H1 (cell line): ENCODE measurements at regions not wholly inside any gene's neighbourhood (a gene's known extent, or its start where the extent isn't known, plus 50 kb on each side); places are given as distances from the start of the nearest gene placed in this dataset.

Experiments
- ASH2L ChIP-seq: fragments of 200-600, 300-600 bp; sonication (generic); IDR thresholded peaks from one replicate; pipeline ENCODE4 v1.7.1; 2017; ENCODE audit warnings: low read length
- BRCA1 ChIP-seq: IDR thresholded peaks from 2 replicates; pipeline ENCODE4 v1.6.1; 2012; ENCODE audit warnings: low read depth, low read length, improper control_type of control experiment
- EZH2 ChIP-seq: fragments of 200-600 bp; sonication (generic); IDR thresholded peaks from 2 replicates; pipeline ENCODE4 v1.7.1; 2012; ENCODE audit warnings: low read depth, mild to moderate bottlenecking, moderate library complexity, low read length, inconsistent platforms; ENCODE audit not compliant: severe bottlenecking
- GABPA ChIP-seq: IDR thresholded peaks from 2 replicates; pipeline ENCODE4 v1.6.1; 2011; ENCODE audit warnings: mild to moderate bottlenecking, low read length, moderate library complexity, borderline replicate concordance; ENCODE audit not compliant: insufficient read depth
- HDAC2 ChIP-seq, 2 experiments: fragments of 300-600 bp in 1 of 2; sonication (generic) in 1 of 2; IDR thresholded peaks; 2 replicates each; pipeline ENCODE4 v1.6.1; 2011 to 2012; ENCODE audit warnings: low read depth in 2 of 2, low read length in 2 of 2, mild to moderate bottlenecking in 2 of 2, moderate library complexity in 2 of 2, borderline replicate concordance in 1 of 2, inconsistent platforms in 1 of 2
- POLR2A ChIP-seq, 2 experiments: IDR thresholded peaks; 1 replicate in 1 of 2; 2 replicates in 1 of 2; pipeline ENCODE4 v1.6.1; 2011; ENCODE audit warnings: low read depth in 2 of 2, low read length in 2 of 2, mild to moderate bottlenecking in 2 of 2; ENCODE audit errors: control extremely low read depth in 1 of 2
- POLR2AphosphoS5 ChIP-seq: IDR thresholded peaks from 2 replicates; pipeline ENCODE4 v1.6.1; 2011; ENCODE audit warnings: low read depth, low read length
- RAD21 ChIP-seq, 2 experiments: IDR thresholded peaks in 1 of 2; conservative IDR thresholded peaks in 1 of 2; 2 replicates each; pipeline ENCODE4 v1.6.1; 2011; ENCODE audit warnings: low read depth in 2 of 2, low read length in 2 of 2, improper control_type of control experiment in 1 of 2, inconsistent platforms in 1 of 2, mild to moderate bottlenecking in 1 of 2, moderate library complexity in 1 of 2
- RNF2 ChIP-seq: fragments of 200-900, 300-1000 bp; sonication (generic); IDR thresholded peaks from 2 replicates; pipeline ENCODE4 v1.7.1; 2016; ENCODE audit warnings: borderline replicate concordance, low read depth, mild to moderate bottlenecking, antibody characterized with exemption, low read length; ENCODE audit not compliant: poor library complexity, severe bottlenecking; ENCODE audit errors: missing control alignments
- TEAD4 ChIP-seq: IDR thresholded peaks from 2 replicates; pipeline ENCODE4 v1.6.1; 2012; ENCODE audit warnings: low read depth, low read length, inconsistent platforms, mixed read lengths
- ZNF274 ChIP-seq: IDR thresholded peaks from 2 replicates; pipeline ENCODE4 v1.7.0; 2012; ENCODE audit warnings: low read length, borderline replicate concordance; ENCODE audit errors: extremely low read depth
- TF ChIP-seq, protein P1 (sequence below), 3 experiments: IDR thresholded peaks; 1 replicate in 2 of 3; 2 replicates in 1 of 3; pipeline versions ENCODE4 v1.5.1 to v1.6.1; 2011; ENCODE audit warnings: low read length in 3 of 3, mild to moderate bottlenecking in 3 of 3, inconsistent platforms in 2 of 3, low read depth in 1 of 3, moderate library complexity in 1 of 3; ENCODE audit not compliant: insufficient read depth in 1 of 3; ENCODE audit errors: control extremely low read depth in 1 of 3
- TF ChIP-seq, protein P2 (sequence below): IDR thresholded peaks from 2 replicates; pipeline ENCODE4 v1.6.1; 2011; ENCODE audit warnings: low read length, improper control_type of control experiment
- TF ChIP-seq, protein P3 (sequence below): IDR thresholded peaks from 2 replicates; pipeline ENCODE4 v1.6.1; 2012; ENCODE audit warnings: inconsistent platforms

DNA sequence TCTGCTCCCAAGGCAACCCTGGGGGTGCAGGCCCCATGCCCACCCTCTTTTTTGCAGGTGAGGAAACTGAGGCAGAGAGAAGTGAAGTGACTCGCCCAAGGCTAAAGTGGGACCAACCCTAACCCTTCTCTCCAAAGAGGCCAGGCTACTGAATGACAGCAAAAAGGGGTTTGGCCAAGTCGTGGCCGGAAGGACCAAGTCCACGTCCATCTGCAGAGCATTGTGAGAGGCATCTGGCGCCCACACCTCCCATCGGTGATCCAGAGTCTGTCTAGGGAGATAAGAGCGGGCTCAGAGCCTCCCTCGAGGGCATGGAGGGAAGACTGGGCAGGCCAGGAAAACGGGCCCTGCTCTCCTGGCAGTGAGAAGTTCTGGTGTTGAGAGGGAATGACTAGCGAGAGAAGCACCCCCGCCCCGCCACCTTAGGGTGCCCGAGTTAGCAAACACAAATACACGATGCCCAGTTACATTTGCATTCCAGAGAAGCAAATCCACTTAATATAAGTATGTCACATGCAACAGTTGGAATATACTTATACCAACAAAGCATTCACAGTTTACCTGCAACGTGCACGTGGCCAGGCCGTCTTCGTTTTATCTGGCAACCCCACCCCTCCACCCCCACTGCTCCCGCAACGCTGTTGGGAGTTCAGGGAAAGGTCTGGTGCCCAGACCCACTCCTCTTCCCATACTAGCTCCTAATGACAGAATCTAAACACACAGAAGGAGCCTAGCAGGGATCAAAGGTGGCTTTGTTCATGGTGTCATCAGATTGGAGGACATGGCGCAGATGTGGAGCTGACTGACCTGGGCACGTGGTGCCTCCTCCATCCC is 124.9 kb downstream of the OAT start:
- TF ChIP-seq EZH2 (no peak), POLR2AphosphoS5 (no peak), RAD21 (IDR thresholded peaks at IDR 0.05 in 1 of 2, conservative IDR thresholded peaks at IDR 0.05 in 1 of 2; ENCODE audit: low read depth in 2 of 2, low read length in 2 of 2) (no peak), BRCA1 (no peak), HDAC2 (IDR thresholded peaks at IDR 0.05; ENCODE audit: borderline replicate concordance in 1 of 2, low read depth in 2 of 2, low read length in 2 of 2) (no peak), POLR2A (IDR thresholded peaks at IDR 0.05; ENCODE audit: control extremely low read depth in 1 of 2, low read depth in 2 of 2, low read length in 2 of 2) (no peak), TEAD4 (no peak), RNF2 (no peak), GABPA (no peak), ZNF274 (no peak), ASH2L (no peak)
- TF ChIP-seq, protein P1, sequence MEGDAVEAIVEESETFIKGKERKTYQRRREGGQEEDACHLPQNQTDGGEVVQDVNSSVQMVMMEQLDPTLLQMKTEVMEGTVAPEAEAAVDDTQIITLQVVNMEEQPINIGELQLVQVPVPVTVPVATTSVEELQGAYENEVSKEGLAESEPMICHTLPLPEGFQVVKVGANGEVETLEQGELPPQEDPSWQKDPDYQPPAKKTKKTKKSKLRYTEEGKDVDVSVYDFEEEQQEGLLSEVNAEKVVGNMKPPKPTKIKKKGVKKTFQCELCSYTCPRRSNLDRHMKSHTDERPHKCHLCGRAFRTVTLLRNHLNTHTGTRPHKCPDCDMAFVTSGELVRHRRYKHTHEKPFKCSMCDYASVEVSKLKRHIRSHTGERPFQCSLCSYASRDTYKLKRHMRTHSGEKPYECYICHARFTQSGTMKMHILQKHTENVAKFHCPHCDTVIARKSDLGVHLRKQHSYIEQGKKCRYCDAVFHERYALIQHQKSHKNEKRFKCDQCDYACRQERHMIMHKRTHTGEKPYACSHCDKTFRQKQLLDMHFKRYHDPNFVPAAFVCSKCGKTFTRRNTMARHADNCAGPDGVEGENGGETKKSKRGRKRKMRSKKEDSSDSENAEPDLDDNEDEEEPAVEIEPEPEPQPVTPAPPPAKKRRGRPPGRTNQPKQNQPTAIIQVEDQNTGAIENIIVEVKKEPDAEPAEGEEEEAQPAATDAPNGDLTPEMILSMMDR (IDR thresholded peaks at IDR 0.05; ENCODE audit: control extremely low read depth in 1 of 3, insufficient read depth in 1 of 3, low read depth in 1 of 3, low read length in 3 of 3), result no peak
- TF ChIP-seq, protein P2, sequence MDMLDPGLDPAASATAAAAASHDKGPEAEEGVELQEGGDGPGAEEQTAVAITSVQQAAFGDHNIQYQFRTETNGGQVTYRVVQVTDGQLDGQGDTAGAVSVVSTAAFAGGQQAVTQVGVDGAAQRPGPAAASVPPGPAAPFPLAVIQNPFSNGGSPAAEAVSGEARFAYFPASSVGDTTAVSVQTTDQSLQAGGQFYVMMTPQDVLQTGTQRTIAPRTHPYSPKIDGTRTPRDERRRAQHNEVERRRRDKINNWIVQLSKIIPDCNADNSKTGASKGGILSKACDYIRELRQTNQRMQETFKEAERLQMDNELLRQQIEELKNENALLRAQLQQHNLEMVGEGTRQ, result no peak
- TF ChIP-seq, protein P3, sequence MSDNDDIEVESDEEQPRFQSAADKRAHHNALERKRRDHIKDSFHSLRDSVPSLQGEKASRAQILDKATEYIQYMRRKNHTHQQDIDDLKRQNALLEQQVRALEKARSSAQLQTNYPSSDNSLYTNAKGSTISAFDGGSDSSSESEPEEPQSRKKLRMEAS, result no peak
